Stomach (tissue), 4 donors: ENCODE measurements at regions not wholly inside any gene's neighbourhood (a gene's known extent, or its start where the extent isn't known, plus 50 kb on each side); places are given as distances from the start of the nearest gene placed in this dataset.

Source experiments
- CTCF ChIP-seq, 7 experiments: fragments of 450-650 bp in 4 of 7; fragments of 200-600 bp in 3 of 7; sonication (generic) in 3 of 7; IDR thresholded peaks; one replicate each; pipeline ENCODE4 v1.5.1; 2016 to 2019; ENCODE audit warnings: antibody characterized with exemption in 7 of 7, control low read depth in 2 of 7, mild to moderate bottlenecking in 1 of 7
- POLR2A ChIP-seq, 4 donors: fragments of 450-650 bp; IDR thresholded peaks; one replicate each; pipeline ENCODE4 v1.6.1; 2016; ENCODE audit warnings: antibody characterized with exemption in 4 of 4, control low read depth in 2 of 4, mild to moderate bottlenecking in 1 of 4, moderate library complexity in 1 of 4

GRCh38 chr2:105635564-105635963, 109.1 kb upstream of the NCK2 start:
- TF ChIP-seq CTCF (IDR thresholded peaks at IDR 0.05) (no peak), POLR2A (IDR thresholded peaks at IDR 0.05) (no peak)
